WTC11 (cell line): ENCODE measurements at regions not wholly inside any gene's neighbourhood (a gene's known extent, or its start where the extent isn't known, plus 50 kb on each side); places are given as distances from the start of the nearest gene placed in this dataset.

Experiments
- ATAC-seq: fragments of 200-7000 bp; cut with Tn5 transposase; 2 replicates; pipeline ENCODE4 v1.10.0; 2021; ENCODE audit warnings: mild to moderate bottlenecking, moderate library complexity
- CTCF ChIA-PET: fragments of 300-600 bp; sonication (Branson Sonifier 250); formaldehyde crosslinking; loops from one replicate; lab custom pipeline; 2021; ENCODE audit warnings: antibody characterized with exemption; lab: Charles Lee
- POLR2A ChIA-PET: fragments of 350-600 bp; sonication (Branson Sonifier 250); formaldehyde crosslinking; loops from one replicate; lab custom pipeline; 2021; ENCODE audit warnings: antibody characterized with exemption; lab: Charles Lee
- DNase-seq: peaks from one replicate; pipeline ENCODE4 v3.0.0; 2021; ENCODE audit warnings: low spot score
- H3K27ac Mint-ChIP-seq: 2 replicates; pipeline ENCODE4 v1.8.0; 2021; ENCODE audit warnings: mixed read lengths
- H3K27me3 Mint-ChIP-seq: 2 replicates; pipeline ENCODE4 v1.8.0; 2021; ENCODE audit warnings: low read depth, mild to moderate bottlenecking, moderate library complexity, mixed read lengths
- H3K36me3 Mint-ChIP-seq: 2 replicates; pipeline ENCODE4 v1.8.0; 2021; ENCODE audit warnings: mixed read lengths
- H3K4me1 Mint-ChIP-seq: 2 replicates; pipeline ENCODE4 v1.8.0; 2022; ENCODE audit warnings: mixed read lengths
- H3K4me3 Mint-ChIP-seq: 2 replicates; pipeline ENCODE4 v1.8.0; 2021; ENCODE audit warnings: mild to moderate bottlenecking, moderate library complexity, mixed read lengths
- H3K9me3 Mint-ChIP-seq: 2 replicates; pipeline ENCODE4 v1.8.0; 2021; ENCODE audit warnings: mixed read lengths
- ATF1 ChIP-seq: sonication (generic); formaldehyde crosslinking; IDR thresholded peaks from 2 replicates; pipeline ENCODE4 v1.8.1; 2023; ENCODE audit warnings: mild to moderate bottlenecking, moderate library complexity, missing genetic modification reagents
- ESRRA ChIP-seq: sonication (generic); formaldehyde crosslinking; IDR thresholded peaks from 2 replicates; pipeline ENCODE4 v1.8.1; 2022; ENCODE audit warnings: mild to moderate bottlenecking, missing genetic modification reagents, borderline replicate concordance
- FOXJ3 ChIP-seq: sonication (generic); formaldehyde crosslinking; IDR thresholded peaks from 2 replicates; pipeline ENCODE4 v1.9.0; 2021; ENCODE audit warnings: missing genetic modification reagents, mild to moderate bottlenecking, borderline replicate concordance
- GTF2I ChIP-seq: fragments of 250-450 bp; sonication (Bioruptor Pico); conservative IDR thresholded peaks from 2 replicates; pipeline ENCODE4 v1.4.0; 2021; ENCODE audit warnings: mild to moderate bottlenecking
- JUN ChIP-seq: sonication (generic); formaldehyde crosslinking; IDR thresholded peaks from 2 replicates; pipeline ENCODE4 v1.8.0; 2023; ENCODE audit warnings: mild to moderate bottlenecking, missing genetic modification reagents
- NR3C1 ChIP-seq: sonication (generic); formaldehyde crosslinking; conservative IDR thresholded peaks from 2 replicates; pipeline ENCODE4 v1.8.1; 2023; ENCODE audit warnings: low read depth, mild to moderate bottlenecking, missing genetic modification reagents
- PREB ChIP-seq: sonication (generic); formaldehyde crosslinking; IDR thresholded peaks from 2 replicates; pipeline ENCODE4 v1.8.1; 2022; ENCODE audit warnings: mild to moderate bottlenecking, missing genetic modification reagents, moderate library complexity, borderline replicate concordance
- RELA ChIP-seq: sonication (generic); formaldehyde crosslinking; IDR thresholded peaks from 2 replicates; pipeline ENCODE4 v1.8.1; 2022; ENCODE audit warnings: missing genetic modification reagents, mild to moderate bottlenecking, borderline replicate concordance
- TCF7 ChIP-seq: sonication (generic); formaldehyde crosslinking; IDR thresholded peaks from 2 replicates; pipeline ENCODE4 v1.8.0; 2022; ENCODE audit warnings: mild to moderate bottlenecking, low read depth, missing genetic modification reagents, moderate library complexity
- ZNF232 ChIP-seq: sonication (generic); formaldehyde crosslinking; IDR thresholded peaks from 2 replicates; pipeline ENCODE4 v1.8.0; 2022; ENCODE audit warnings: mild to moderate bottlenecking, missing genetic modification reagents
- TF ChIP-seq, protein P1 (sequence below): sonication (generic); formaldehyde crosslinking; IDR thresholded peaks from 2 replicates; pipeline ENCODE4 v1.8.0; 2023; ENCODE audit warnings: missing genetic modification reagents, mild to moderate bottlenecking, borderline replicate concordance
- TF ChIP-seq, protein P2 (sequence below): sonication (generic); formaldehyde crosslinking; IDR thresholded peaks from 2 replicates; pipeline ENCODE4 v1.8.0; 2022; ENCODE audit warnings: missing genetic modification reagents
- TF ChIP-seq, protein P3 (sequence below): sonication (generic); formaldehyde crosslinking; IDR thresholded peaks from 2 replicates; pipeline ENCODE4 v1.8.0; 2023; ENCODE audit warnings: missing genetic modification reagents

GRCh38 chr6:26222571-26222970 lies 135.3 kb downstream of the HFE start (continued):
- TF ChIP-seq, protein P1, sequence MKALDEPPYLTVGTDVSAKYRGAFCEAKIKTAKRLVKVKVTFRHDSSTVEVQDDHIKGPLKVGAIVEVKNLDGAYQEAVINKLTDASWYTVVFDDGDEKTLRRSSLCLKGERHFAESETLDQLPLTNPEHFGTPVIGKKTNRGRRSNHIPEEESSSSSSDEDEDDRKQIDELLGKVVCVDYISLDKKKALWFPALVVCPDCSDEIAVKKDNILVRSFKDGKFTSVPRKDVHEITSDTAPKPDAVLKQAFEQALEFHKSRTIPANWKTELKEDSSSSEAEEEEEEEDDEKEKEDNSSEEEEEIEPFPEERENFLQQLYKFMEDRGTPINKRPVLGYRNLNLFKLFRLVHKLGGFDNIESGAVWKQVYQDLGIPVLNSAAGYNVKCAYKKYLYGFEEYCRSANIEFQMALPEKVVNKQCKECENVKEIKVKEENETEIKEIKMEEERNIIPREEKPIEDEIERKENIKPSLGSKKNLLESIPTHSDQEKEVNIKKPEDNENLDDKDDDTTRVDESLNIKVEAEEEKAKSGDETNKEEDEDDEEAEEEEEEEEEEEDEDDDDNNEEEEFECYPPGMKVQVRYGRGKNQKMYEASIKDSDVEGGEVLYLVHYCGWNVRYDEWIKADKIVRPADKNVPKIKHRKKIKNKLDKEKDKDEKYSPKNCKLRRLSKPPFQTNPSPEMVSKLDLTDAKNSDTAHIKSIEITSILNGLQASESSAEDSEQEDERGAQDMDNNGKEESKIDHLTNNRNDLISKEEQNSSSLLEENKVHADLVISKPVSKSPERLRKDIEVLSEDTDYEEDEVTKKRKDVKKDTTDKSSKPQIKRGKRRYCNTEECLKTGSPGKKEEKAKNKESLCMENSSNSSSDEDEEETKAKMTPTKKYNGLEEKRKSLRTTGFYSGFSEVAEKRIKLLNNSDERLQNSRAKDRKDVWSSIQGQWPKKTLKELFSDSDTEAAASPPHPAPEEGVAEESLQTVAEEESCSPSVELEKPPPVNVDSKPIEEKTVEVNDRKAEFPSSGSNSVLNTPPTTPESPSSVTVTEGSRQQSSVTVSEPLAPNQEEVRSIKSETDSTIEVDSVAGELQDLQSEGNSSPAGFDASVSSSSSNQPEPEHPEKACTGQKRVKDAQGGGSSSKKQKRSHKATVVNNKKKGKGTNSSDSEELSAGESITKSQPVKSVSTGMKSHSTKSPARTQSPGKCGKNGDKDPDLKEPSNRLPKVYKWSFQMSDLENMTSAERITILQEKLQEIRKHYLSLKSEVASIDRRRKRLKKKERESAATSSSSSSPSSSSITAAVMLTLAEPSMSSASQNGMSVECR, result no peak
- TF ChIP-seq GTF2I (CRISPR knock-in tag), result no peak

DNA sequence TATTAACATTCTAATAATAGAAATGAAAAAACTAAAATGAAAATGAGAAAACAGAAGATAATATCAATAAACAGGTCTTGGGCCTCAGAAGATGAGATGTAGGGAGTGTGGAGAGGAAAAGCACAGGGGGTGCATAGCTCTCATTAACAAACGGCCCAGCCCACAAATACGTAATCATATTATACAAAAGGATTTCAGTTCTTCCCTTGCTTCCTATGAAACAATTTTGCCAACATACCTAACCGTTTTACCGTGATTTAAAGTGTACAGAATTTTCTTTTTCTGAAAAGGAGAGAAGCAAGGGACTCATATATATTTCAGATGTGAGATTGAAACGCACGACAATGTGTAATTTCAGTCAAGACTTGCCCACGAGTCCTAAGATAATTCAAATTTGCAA lies 136.0 kb downstream of the HFE start:
- ChIA-PET CTCF (interaction anchor here (0.9 to 1.6 kb wide), 2 partner anchors 47 to 372 kb away, joined by 3 to 4 read pairs; no protein-coding TSS in a partner anchor), POLR2A (interaction anchor here (0.9 to 7.9 kb wide), 19 partner anchors 7 to 1642 kb away, joined by 3 to 254 read pairs (median 15); a partner anchor contains a TSS)
- H3K4me1 Mint-ChIP-seq, result peaks cover 47% of the 10 kb centered on the region
- TF ChIP-seq ZNF232 (CRISPR knock-in tag), result no peak
- TF ChIP-seq, protein P2, sequence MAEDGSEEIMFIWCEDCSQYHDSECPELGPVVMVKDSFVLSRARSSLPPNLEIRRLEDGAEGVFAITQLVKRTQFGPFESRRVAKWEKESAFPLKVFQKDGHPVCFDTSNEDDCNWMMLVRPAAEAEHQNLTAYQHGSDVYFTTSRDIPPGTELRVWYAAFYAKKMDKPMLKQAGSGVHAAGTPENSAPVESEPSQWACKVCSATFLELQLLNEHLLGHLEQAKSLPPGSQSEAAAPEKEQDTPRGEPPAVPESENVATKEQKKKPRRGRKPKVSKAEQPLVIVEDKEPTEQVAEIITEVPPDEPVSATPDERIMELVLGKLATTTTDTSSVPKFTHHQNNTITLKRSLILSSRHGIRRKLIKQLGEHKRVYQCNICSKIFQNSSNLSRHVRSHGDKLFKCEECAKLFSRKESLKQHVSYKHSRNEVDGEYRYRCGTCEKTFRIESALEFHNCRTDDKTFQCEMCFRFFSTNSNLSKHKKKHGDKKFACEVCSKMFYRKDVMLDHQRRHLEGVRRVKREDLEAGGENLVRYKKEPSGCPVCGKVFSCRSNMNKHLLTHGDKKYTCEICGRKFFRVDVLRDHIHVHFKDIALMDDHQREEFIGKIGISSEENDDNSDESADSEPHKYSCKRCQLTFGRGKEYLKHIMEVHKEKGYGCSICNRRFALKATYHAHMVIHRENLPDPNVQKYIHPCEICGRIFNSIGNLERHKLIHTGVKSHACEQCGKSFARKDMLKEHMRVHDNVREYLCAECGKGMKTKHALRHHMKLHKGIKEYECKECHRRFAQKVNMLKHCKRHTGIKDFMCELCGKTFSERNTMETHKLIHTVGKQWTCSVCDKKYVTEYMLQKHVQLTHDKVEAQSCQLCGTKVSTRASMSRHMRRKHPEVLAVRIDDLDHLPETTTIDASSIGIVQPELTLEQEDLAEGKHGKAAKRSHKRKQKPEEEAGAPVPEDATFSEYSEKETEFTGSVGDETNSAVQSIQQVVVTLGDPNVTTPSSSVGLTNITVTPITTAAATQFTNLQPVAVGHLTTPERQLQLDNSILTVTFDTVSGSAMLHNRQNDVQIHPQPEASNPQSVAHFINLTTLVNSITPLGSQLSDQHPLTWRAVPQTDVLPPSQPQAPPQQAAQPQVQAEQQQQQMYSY (CRISPR knock-in tag), result no peak
- no peak for TF ChIP-seq NR3C1
- no peak for TF ChIP-seq ATF1 (CRISPR knock-in tag)
- TF ChIP-seq RELA, result no peak
- no peak for TF ChIP-seq TCF7
- no peak for TF ChIP-seq ESRRA (CRISPR knock-in tag)
- TF ChIP-seq FOXJ3 (CRISPR knock-in tag), result no peak
- TF ChIP-seq, protein P3, sequence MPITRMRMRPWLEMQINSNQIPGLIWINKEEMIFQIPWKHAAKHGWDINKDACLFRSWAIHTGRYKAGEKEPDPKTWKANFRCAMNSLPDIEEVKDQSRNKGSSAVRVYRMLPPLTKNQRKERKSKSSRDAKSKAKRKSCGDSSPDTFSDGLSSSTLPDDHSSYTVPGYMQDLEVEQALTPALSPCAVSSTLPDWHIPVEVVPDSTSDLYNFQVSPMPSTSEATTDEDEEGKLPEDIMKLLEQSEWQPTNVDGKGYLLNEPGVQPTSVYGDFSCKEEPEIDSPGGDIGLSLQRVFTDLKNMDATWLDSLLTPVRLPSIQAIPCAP (CRISPR knock-in tag), result no peak
- TF ChIP-seq JUN, result no peak
- no peak for TF ChIP-seq PREB (CRISPR knock-in tag)
- TF ChIP-seq, all 79 proteins: peak for 0
- H3K4me3 Mint-ChIP-seq, result no peak overlapping the region
- no peak for DNase-seq
- no peaks in the 10 kb centered on the region for H3K36me3 Mint-ChIP-seq
- no peak for ATAC-seq
- no peak overlapping the region for H3K27ac Mint-ChIP-seq
- no peaks in the 10 kb centered on the region for H3K9me3 Mint-ChIP-seq
- H3K27me3 Mint-ChIP-seq, result no peaks in the 10 kb centered on the region
